ENCODE measurements at regions not wholly inside any gene's neighbourhood (a gene's known extent, or its start where the extent isn't known, plus 50 kb on each side); places are given as distances from the start of the nearest gene placed in this dataset.

DNA sequence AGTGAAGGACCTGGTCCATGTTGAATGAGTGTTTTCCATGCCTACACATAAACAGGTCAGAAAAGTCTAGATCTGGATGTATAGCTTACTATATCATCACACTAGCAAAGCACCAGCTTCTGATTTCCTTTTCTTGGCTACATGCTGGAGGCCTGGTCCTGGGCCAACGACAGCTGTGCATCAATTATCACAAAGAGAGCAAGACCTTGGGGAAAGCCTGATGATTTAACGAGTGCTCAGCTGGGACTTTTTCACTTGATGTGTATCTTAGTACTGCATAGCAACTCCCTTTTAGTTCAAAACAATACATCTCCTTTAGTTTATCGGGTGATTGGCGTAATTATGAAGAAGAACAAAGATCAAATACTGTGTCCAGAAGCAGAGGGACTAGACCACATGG is 358.2 kb downstream of the KIF2B start (continued):
- no peak for TF ChIP-seq ZSCAN29 (IDR thresholded peaks at IDR 0.05)

DNA sequence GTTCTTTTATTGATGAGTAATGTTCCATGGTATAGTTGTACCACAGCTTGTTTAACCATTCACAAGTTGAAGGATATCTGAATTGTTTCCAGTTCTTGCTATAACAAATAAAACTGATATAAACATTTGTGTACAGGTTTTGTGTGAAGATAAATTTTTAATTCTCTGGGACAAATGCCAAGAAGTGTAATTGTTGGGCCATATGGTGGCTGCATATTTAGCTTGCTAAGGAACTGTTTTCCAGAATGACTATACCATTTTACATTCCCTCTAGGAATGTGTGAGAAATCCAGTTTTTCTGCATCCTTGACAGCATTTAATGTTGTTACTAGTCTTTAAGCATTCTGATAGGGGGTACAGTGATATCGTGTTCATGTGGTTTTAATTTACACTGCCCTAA is 368.5 kb downstream of the KIF2B start:
- RAD21 ChIA-PET (ENCODE audit: unreplicated experiment) = no interaction called here
- Histone ChIP-seq H2AFZ (ENCODE audit: control insufficient read depth, low read depth, low read length) (no peak overlapping the region), H3K9ac (ENCODE audit: control insufficient read depth, insufficient read depth, low read length) (no peak overlapping the region), H3K4me3 (no peak overlapping the region), H4K20me1 (ENCODE audit: control insufficient read depth, insufficient read depth) (no peaks in the 10 kb centered on the region), H3K27ac (ENCODE audit: control insufficient read depth, insufficient read depth) (no peak overlapping the region), H3K9me3 (replicated peaks; ENCODE audit: control insufficient read depth, insufficient read depth, low read length) (no peaks in the 10 kb centered on the region), H3K4me2 (ENCODE audit: control insufficient read depth, insufficient read depth) (no peak overlapping the region), H3K27me3 (replicated peaks in 1 of 2; ENCODE audit: control insufficient read depth in 2 of 2, insufficient read depth in 2 of 2, low read length in 1 of 2) (no peaks in the 10 kb centered on the region), H3K4me1 (ENCODE audit: control insufficient read depth, insufficient read depth, low read length) (no peaks in the 10 kb centered on the region), H3K36me3 (ENCODE audit: control insufficient read depth in 2 of 2, insufficient read depth in 2 of 2, low read length in 1 of 2) (no peaks in the 10 kb centered on the region), H3K79me2 (ENCODE audit: control insufficient read depth, insufficient read depth, low read length) (no peaks in the 10 kb centered on the region)
- intact Hi-C loops (cut with micrococcal nuclease; ENCODE audit: unreplicated experiment) (no loop called here), in situ Hi-C loops (cut with MboI) (no loop called here)
- no peak for TF ChIP-seq MXI1 (IDR thresholded peaks at IDR 0.05; ENCODE audit: low read depth, low read length)
- no peak for TF ChIP-seq TARDBP (IDR thresholded peaks at IDR 0.05; ENCODE audit: borderline replicate concordance)
- TF ChIP-seq, protein P1, sequence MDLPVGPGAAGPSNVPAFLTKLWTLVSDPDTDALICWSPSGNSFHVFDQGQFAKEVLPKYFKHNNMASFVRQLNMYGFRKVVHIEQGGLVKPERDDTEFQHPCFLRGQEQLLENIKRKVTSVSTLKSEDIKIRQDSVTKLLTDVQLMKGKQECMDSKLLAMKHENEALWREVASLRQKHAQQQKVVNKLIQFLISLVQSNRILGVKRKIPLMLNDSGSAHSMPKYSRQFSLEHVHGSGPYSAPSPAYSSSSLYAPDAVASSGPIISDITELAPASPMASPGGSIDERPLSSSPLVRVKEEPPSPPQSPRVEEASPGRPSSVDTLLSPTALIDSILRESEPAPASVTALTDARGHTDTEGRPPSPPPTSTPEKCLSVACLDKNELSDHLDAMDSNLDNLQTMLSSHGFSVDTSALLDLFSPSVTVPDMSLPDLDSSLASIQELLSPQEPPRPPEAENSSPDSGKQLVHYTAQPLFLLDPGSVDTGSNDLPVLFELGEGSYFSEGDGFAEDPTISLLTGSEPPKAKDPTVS (IDR thresholded peaks at IDR 0.05; ENCODE audit: low read depth, low read length) = no peak
- TF ChIP-seq ZZZ3 (IDR thresholded peaks at IDR 0.05; ENCODE audit: control insufficient read depth, insufficient read length, low read depth) = no peak
- no peak for TF ChIP-seq MEF2B (IDR thresholded peaks at IDR 0.05; ENCODE audit: partially characterized antibody, poor library complexity, severe bottlenecking)
- TF ChIP-seq CHD1 (IDR thresholded peaks at IDR 0.05; ENCODE audit: low read depth, low read length) = no peak
- no peak for TF ChIP-seq JUNB (IDR thresholded peaks at IDR 0.05)
- TF ChIP-seq, protein P2, sequence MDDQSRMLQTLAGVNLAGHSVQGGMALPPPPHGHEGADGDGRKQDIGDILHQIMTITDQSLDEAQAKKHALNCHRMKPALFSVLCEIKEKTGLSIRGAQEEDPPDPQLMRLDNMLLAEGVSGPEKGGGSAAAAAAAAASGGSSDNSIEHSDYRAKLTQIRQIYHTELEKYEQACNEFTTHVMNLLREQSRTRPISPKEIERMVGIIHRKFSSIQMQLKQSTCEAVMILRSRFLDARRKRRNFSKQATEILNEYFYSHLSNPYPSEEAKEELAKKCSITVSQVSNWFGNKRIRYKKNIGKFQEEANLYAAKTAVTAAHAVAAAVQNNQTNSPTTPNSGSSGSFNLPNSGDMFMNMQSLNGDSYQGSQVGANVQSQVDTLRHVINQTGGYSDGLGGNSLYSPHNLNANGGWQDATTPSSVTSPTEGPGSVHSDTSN (IDR thresholded peaks at IDR 0.05; ENCODE audit: insufficient replicate concordance, low read depth, low read length) = no peak
- TF ChIP-seq, protein P3, sequence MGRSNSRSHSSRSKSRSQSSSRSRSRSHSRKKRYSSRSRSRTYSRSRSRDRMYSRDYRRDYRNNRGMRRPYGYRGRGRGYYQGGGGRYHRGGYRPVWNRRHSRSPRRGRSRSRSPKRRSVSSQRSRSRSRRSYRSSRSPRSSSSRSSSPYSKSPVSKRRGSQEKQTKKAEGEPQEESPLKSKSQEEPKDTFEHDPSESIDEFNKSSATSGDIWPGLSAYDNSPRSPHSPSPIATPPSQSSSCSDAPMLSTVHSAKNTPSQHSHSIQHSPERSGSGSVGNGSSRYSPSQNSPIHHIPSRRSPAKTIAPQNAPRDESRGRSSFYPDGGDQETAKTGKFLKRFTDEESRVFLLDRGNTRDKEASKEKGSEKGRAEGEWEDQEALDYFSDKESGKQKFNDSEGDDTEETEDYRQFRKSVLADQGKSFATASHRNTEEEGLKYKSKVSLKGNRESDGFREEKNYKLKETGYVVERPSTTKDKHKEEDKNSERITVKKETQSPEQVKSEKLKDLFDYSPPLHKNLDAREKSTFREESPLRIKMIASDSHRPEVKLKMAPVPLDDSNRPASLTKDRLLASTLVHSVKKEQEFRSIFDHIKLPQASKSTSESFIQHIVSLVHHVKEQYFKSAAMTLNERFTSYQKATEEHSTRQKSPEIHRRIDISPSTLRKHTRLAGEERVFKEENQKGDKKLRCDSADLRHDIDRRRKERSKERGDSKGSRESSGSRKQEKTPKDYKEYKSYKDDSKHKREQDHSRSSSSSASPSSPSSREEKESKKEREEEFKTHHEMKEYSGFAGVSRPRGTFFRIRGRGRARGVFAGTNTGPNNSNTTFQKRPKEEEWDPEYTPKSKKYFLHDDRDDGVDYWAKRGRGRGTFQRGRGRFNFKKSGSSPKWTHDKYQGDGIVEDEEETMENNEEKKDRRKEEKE (IDR thresholded peaks at IDR 0.05) = no peak
- no peak for TF ChIP-seq IKZF1 (conservative IDR thresholded peaks at IDR 0.05)
- TF ChIP-seq FOXK2 (IDR thresholded peaks at IDR 0.05) = no peak
- TF ChIP-seq, protein P4, sequence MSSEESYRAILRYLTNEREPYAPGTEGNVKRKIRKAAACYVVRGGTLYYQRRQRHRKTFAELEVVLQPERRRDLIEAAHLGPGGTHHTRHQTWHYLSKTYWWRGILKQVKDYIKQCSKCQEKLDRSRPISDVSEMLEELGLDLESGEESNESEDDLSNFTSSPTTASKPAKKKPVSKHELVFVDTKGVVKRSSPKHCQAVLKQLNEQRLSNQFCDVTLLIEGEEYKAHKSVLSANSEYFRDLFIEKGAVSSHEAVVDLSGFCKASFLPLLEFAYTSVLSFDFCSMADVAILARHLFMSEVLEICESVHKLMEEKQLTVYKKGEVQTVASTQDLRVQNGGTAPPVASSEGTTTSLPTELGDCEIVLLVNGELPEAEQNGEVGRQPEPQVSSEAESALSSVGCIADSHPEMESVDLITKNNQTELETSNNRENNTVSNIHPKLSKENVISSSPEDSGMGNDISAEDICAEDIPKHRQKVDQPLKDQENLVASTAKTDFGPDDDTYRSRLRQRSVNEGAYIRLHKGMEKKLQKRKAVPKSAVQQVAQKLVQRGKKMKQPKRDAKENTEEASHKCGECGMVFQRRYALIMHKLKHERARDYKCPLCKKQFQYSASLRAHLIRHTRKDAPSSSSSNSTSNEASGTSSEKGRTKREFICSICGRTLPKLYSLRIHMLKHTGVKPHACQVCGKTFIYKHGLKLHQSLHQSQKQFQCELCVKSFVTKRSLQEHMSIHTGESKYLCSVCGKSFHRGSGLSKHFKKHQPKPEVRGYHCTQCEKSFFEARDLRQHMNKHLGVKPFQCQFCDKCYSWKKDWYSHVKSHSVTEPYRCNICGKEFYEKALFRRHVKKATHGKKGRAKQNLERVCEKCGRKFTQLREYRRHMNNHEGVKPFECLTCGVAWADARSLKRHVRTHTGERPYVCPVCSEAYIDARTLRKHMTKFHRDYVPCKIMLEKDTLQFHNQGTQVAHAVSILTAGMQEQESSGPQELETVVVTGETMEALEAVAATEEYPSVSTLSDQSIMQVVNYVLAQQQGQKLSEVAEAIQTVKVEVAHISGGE (CRISPR knock-in tag; IDR thresholded peaks at IDR 0.05) = no peak
- TF ChIP-seq ZNF217 (IDR thresholded peaks at IDR 0.05) = no peak
- WGBS (ENCODE audit: insufficient coverage, insufficient replicate concordance, low lambda C conversion rate, missing lambda C conversion rate) = 0% methylated on average over 1 of the region's 1 CpG
- POLR2A ChIA-PET = no interaction called here
- BruUV-seq (replicated peaks) = no TSS peak
- DNase-seq (ENCODE audit: low read depth, low spot score) = no peak
- ATAC-seq = no peak
- CTCF ChIA-PET = no interaction called here
- FAIRE-seq = no peak
- SMC1A ChIA-PET (ENCODE audit: uncharacterized antibody, unreplicated experiment) = no interaction called here

Measured in GM12878 (cell line).